ENCODE measurements at regions not wholly inside any gene's neighbourhood (a gene's known extent, or its start where the extent isn't known, plus 50 kb on each side); places are given as distances from the start of the nearest gene placed in this dataset.

GRCh38 chr1:87560601-87561360 is 232.1 kb downstream of the LMO4 start:
- DNase-seq (ENCODE audit: low read depth in 2 of 2), result no peak

- DNase-seq (ENCODE audit: low read depth in 2 of 2), result no peak
Measured at GRCh38 chr1:87563211-87563610, 234.5 kb downstream of the LMO4 start.

GRCh38 chr1:87565861-87566260 is 237.2 kb downstream of the LMO4 start:
- DNase-seq (ENCODE audit: low read depth in 2 of 2), result no peak

GRCh38 chr1:87568005-87568404 is 239.3 kb downstream of the LMO4 start:
- no peak for DNase-seq (ENCODE audit: low read depth in 2 of 2)

GRCh38 chr1:87568911-87569310 is 240.2 kb downstream of the LMO4 start:
- DNase-seq (ENCODE audit: low read depth in 2 of 2), result no peak

- no peak for DNase-seq (ENCODE audit: low read depth in 2 of 2)
Measured at GRCh38 chr1:87572008-87572407, 243.3 kb downstream of the LMO4 start.

GRCh38 chr1:87572891-87573290 is 244.2 kb downstream of the LMO4 start:
- DNase-seq (ENCODE audit: low read depth in 2 of 2), result no peak

- no peak for DNase-seq (ENCODE audit: low read depth in 2 of 2)
Measured at GRCh38 chr1:87575528-87575927, 246.8 kb downstream of the LMO4 start.

GRCh38 chr1:87578464-87578863 is 249.8 kb downstream of the LMO4 start:
- DNase-seq (ENCODE audit: low read depth in 2 of 2), result no peak

- DNase-seq (ENCODE audit: low read depth in 2 of 2), result no peak
Measured at GRCh38 chr1:87583459-87583858, 254.8 kb downstream of the LMO4 start.

- DNase-seq (ENCODE audit: low read depth in 2 of 2), result no peak
Measured at GRCh38 chr1:87584586-87584985, 255.9 kb downstream of the LMO4 start.

GRCh38 chr1:87586501-87586900 is 257.8 kb downstream of the LMO4 start:
- DNase-seq (ENCODE audit: low read depth in 2 of 2), result no peak

GRCh38 chr1:87588495-87588894 is 259.8 kb downstream of the LMO4 start:
- no peak for DNase-seq (ENCODE audit: low read depth in 2 of 2)

- no peak for DNase-seq (ENCODE audit: low read depth in 2 of 2)
Measured at GRCh38 chr1:87591492-87591891, 262.8 kb downstream of the LMO4 start.

- DNase-seq (ENCODE audit: low read depth in 2 of 2), result no peak
Measured at GRCh38 chr1:87592156-87592555, 263.5 kb downstream of the LMO4 start.

GRCh38 chr1:87594736-87595383 is 266.2 kb downstream of the LMO4 start:
- DNase-seq (ENCODE audit: low read depth in 2 of 2), result no peak

- DNase-seq (ENCODE audit: low read depth in 2 of 2), result no peak
Measured at GRCh38 chr1:87595384-87595781, 266.7 kb downstream of the LMO4 start.

GRCh38 chr1:87598429-87598828 is 269.7 kb downstream of the LMO4 start:
- no peak for DNase-seq (ENCODE audit: low read depth in 2 of 2)

GRCh38 chr1:87599569-87599968 is 270.9 kb downstream of the LMO4 start:
- no peak for DNase-seq (ENCODE audit: low read depth in 2 of 2)

GRCh38 chr1:87600055-87600850 is 271.6 kb downstream of the LMO4 start:
- no peak for DNase-seq (ENCODE audit: low read depth in 2 of 2)

- DNase-seq (ENCODE audit: low read depth in 2 of 2), result no peak
Measured at GRCh38 chr1:87600854-87601253, 272.2 kb downstream of the LMO4 start.

- DNase-seq (ENCODE audit: low read depth in 2 of 2), result no peak
Measured at GRCh38 chr1:87603626-87604025, 274.9 kb downstream of the LMO4 start.

GRCh38 chr1:87612956-87613355 is 284.3 kb downstream of the LMO4 start:
- DNase-seq (ENCODE audit: low read depth in 2 of 2), result no peak
